ENCODE measurements at regions not wholly inside any gene's neighbourhood (a gene's known extent, or its start where the extent isn't known, plus 50 kb on each side); places are given as distances from the start of the nearest gene placed in this dataset.
A peak's percentile ranks its signal among the peaks of the same experiment; 100 is the strongest.

DNA sequence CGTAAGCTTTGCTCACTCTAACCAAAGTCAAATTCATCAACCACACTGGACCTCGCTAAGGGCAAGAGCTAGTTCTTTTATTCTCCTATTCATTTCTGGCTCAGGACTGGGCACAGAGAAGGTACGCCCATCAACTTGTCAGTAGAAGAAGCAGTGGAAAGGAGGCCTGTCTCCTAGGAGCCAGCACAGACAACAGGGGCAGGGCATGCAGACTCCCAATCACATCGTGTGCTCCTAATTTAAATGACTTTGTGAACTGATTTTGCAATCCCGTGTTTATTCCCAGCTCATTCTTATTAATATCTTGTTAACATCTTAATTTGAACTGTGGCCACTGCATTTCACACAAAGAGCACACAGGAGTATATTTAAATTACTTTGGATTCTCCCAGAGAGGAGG, 161.1 kb upstream of the BCL6 start:
- no peak for DNase-seq

DNA sequence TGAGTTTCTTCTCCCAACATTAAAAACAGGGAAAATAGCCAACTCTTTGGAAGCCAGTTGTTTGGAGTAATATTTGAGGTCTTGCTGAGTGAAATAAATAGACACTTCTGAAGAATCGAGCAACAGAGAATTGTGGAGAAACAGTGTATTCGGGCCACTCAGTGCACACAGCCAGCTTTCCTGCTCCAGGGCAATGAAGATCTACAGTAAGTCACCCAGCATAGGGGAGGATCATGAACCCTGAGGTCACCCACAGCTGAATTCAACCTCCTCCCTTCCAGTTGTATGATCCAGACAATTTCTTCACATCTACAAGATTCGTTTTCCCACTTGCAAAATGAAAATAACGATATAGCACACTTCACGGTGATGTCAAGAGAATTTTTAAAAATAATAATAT, 161.7 kb upstream of the BCL6 start:
- no peak for DNase-seq

GRCh38 chr3:187909866-187910265, 164.6 kb upstream of the BCL6 start:
- no peak for DNase-seq

DNA sequence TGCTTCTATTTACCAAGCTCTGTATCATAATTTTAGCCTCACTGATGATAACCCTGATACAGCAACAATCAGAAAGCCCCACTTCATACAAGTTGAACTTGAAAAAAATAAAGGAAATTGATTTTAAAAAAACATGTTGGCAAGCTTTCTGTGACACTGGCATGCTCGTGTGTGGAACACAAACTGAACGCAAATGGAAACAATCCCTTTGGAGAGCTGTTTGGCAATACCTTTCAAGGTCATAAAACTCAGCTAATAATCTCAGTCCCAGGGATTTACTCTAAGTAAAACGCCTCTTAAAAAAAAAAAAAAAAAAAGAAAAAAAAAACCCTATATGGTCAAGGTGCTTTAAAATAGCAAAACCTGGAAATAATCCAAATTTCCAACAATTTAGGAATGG, 166.7 kb upstream of the BCL6 start:
- DNase-seq = no peak

- no peak for DNase-seq
Measured at GRCh38 chr3:187913617-187914033, 168.4 kb upstream of the BCL6 start.

DNA sequence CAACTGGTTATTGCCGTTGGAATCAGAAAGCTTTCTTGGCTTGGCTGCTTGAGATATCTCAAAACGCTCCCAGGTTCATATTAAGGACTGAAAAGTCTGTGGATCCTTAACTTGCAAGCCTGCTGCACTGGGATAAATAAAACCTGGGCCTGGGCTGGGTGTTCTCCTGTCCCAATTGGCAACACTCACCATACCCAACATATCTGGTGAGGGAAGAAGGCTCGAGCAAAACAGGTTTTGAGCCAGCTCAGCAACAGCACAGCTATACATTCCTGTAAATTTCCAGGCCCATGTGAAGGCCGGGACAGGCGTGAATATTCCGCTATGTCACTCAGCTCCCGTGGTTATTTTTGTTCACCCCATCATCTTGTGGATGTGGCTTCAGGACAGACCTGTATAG, 169.0 kb upstream of the BCL6 start:
- DNase-seq = no peak

DNA sequence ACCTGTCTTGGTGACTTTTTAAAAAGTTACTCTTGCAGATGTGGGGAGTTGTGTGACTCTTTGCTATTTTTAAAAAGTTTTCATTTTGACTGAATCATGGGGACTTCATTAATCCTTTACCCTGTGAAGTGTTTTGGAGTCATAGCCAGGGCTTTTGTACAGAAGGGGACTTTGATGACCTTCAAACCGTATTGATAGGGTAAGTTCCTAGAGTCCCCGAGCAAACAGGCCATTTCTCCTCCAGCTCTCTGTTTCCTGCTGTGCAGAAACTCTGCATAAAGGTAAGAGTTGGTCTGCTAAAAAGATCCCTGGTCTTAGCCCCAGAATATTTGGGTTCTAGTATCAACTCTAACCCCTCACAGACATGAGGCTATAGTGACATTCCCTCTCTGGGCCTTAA, 170.8 kb upstream of the BCL6 start:
- DNase-seq = no peak

GRCh38 chr3:187918081-187918644, 172.9 kb upstream of the BCL6 start:
- DNase-seq = no peak

DNA sequence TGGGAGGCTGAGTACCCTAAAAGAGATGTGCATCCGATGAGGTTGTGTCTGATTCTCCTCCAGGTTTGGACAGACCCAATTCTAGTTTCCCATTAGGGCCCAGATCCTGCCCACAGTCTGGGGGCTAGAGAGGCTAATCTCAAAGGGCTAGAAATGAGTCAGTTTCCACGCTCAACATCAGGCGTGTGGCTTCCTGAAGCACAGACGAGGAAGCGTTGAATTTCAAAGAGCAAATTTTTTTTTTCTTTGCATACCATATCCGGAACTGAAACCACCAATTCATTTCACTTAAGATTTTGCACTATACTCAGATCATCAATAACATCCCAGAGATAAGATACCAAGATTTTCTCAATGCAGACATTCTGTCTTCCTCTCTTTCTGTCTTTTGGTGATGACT, 173.8 kb upstream of the BCL6 start:
- DNase-seq = peak; percentile 55

GRCh38 chr3:187919544-187919943, 174.3 kb upstream of the BCL6 start:
- no peak for DNase-seq

GRCh38 chr3:187920030-187920429, 174.8 kb upstream of the BCL6 start:
- DNase-seq = no peak

DNA sequence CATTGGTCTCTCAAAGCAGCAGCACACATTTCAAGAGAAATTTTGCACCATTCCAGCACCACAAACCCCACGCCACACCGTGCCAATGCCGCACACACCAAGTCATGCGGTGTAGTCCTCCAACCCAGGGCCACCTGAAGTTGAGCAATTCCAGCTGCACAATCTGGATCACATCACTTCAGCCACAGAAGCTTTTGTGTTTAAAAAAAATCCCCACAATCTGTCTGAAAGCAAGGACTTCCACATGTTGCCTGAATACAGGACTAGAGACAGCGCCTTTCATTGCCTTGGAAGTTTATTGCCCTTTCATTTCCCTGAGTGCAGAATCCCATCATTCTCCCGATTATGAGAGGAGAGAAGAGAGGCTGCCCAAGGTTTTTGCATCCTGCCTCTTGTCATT, 175.6 kb upstream of the BCL6 start:
- DNase-seq = no peak

- no peak for DNase-seq
Measured at GRCh38 chr3:187921391-187922074, 176.3 kb upstream of the BCL6 start.

DNA sequence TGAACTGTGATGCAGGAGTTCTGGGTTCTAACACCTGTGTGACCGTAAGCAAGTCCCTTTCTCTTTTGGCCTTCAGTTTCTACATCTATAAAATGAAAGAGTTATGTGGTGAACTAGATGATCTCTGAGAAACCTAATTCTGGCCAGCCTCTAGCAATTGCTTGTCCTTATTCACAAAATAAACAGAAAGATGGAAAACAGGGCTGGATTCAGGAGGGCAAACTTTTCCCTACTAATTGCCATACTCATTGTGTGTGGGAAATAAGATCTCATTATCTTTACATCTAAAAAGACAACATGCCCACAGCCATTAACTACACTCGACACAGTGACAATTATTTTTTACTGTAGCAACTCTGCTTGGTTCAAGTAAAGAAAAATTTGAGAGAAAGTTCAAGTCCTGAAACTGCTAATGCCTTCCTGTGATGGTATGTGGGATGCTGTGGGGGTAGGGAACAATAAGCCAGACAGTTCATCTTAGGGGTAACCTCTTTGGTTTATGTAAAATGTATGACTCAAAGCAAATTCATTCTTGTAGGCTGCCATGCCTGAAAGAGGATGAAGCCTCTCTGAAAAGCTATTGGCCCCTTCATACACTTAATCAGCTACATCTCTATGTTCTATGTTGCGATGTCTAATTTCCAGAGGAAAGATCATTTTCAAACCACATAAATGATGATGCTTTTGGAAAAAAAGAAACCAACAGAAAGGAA, 177.6 kb upstream of the BCL6 start:
- no peak for DNase-seq

DNA sequence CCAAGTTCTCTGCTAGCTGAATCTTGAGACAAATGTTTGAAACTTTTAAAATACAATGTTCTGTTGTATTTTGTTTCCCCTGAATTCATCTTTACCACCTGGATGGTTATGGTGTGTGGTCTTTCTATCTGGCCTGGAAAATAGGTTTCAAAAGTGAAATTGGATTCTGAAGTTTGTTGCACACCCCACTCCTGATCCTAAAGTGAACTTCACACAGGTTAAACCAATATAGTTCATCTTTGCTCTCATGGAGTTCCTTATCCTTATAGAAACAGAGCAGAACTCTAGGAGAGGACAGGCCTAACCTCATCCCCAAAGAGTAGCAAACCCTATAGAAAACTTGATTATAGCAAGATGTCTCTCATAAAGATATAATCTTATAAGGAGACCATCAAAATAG, 179.4 kb upstream of the BCL6 start:
- no peak for DNase-seq

GRCh38 chr3:187925326-187925725, 180.1 kb upstream of the BCL6 start:
- no peak for DNase-seq

GRCh38 chr3:187926620-187927019, 181.4 kb upstream of the BCL6 start:
- no peak for DNase-seq

DNA sequence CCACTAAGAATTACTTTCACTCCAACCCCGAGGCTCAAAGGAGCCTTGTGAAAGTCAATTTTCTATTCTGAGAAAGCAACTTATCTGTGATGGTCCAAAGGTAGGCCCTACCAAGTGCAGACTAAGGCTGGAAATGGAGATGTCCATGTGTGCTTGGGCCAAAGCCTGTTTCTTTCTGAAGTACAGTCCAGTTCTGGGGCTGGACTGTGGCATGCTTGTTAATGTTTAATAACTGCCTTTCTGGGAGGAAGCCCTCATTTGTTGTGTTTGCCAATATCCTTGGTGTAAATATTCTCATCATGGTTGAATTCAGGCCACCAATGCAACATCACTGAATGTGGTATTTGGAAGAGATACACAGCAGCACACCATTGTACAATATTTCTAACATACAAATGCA, 182.3 kb upstream of the BCL6 start:
- DNase-seq = no peak

GRCh38 chr3:187929112-187929816, 184.0 kb upstream of the BCL6 start:
- no peak for DNase-seq

GRCh38 chr3:187930021-187930420, 184.8 kb upstream of the BCL6 start:
- DNase-seq = no peak

DNA sequence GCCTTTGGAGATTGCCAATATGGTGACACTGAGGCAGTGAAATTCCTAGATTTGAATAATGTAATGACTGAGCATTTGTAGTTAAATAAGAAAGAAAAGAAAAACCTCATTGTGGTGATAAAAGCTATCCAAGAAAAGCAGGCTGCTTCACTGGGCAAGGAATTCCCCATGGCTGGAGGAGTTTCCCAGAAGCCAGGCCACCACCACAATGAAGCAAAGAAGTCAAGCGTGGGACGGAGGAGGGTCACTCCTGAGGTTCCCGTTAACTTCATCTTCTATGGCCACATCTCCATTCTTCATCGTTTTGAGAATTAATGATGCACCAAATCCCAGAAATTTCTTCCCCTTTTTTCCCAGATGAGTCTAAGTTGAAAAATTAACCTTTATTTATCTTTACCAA, 185.8 kb upstream of the BCL6 start:
- DNase-seq = no peak

DNA sequence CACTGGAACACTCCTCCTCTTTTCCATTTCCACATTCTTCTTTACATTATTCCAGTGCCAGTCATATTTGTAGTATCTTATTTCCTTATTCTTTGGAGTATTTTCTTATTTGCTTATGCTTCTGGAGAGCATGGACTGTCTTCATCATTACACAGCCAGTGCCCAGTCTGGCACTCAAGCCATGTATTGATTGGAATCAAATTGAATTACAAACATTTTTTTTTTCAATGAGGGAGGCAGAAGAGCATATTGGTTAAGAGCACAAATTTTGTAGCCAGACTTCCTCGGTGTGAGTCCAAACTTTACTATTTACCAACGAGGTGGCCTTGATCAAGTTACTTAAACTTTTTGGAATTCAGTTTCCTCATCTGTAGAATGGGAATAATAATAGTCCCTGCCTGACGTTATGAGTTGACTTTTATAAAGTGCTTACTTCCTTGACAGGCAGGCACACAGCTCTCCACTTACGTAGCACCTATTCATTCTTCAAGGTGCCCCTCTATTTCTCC, 186.6 kb upstream of the BCL6 start:
- no peak for DNase-seq

GRCh38 chr3:187932530-187932929, 187.3 kb upstream of the BCL6 start:
- no peak for DNase-seq
